Panc1 (cell line): ENCODE measurements at regions not wholly inside any gene's neighbourhood (a gene's known extent, or its start where the extent isn't known, plus 50 kb on each side); places are given as distances from the start of the nearest gene placed in this dataset.

ENCODE experiments used
- ATAC-seq: fragments of 200-7000 bp; cut with Tn5 transposase; 2 replicates; pipeline ENCODE4 v1.9.1; 2020; ENCODE audit warnings: mild to moderate bottlenecking, moderate library complexity
- BruUV-seq: library from RNA; stranded (reverse); fragments of 400-500 nt; replicated peaks from 2 replicates; lab custom pipeline; 2021; lab: Mats Ljungman, UMichigan
- CTCF ChIA-PET: fragments of 300-600 bp; sonication (Branson Sonifier 250); formaldehyde crosslinking; loops from one replicate; lab custom pipeline; 2022; ENCODE audit warnings: antibody characterized with exemption; lab: Charles Lee
- POLR2A ChIA-PET: fragments of 300-600 bp; sonication (Branson Sonifier 250); formaldehyde crosslinking; loops from one replicate; lab custom pipeline; 2022; ENCODE audit warnings: antibody characterized with exemption; lab: Charles Lee
- DNase-seq: peaks from one replicate; pipeline ENCODE4 v3.0.0-alpha.2; 2010; ENCODE audit warnings: low read depth, low spot score
- H3K27ac ChIP-seq: 2 replicates; pipeline ENCODE4 v1.5.1; 2011; ENCODE audit warnings: mild to moderate bottlenecking, low read length, inconsistent platforms
- H3K27me3 ChIP-seq: fragments of 200-500 bp; sonication (Bioruptor generic); 2 replicates; pipeline ENCODE4 v1.6.0; 2014; ENCODE audit warnings: low read length, inconsistent platforms; ENCODE audit not compliant: control insufficient read depth, insufficient read depth
- H3K36me3 ChIP-seq: fragments of 200-500 bp; sonication (Bioruptor generic); 2 replicates; pipeline ENCODE4 v1.5.1; 2014; ENCODE audit warnings: inconsistent platforms, mild to moderate bottlenecking, low read length, moderate library complexity; ENCODE audit not compliant: control insufficient read depth, insufficient read depth
- H3K4me1 ChIP-seq: 2 replicates; pipeline ENCODE4 v1.5.1; 2011; ENCODE audit warnings: inconsistent platforms, mild to moderate bottlenecking, low read length, moderate library complexity; ENCODE audit not compliant: control insufficient read depth, insufficient read depth
- H3K4me3 ChIP-seq, 2 experiments: 2 replicates each; pipeline ENCODE4 v1.5.1; 2011 to 2012; ENCODE audit warnings: low read depth in 2 of 2, low read length in 2 of 2, mild to moderate bottlenecking in 2 of 2, inconsistent platforms in 1 of 2, moderate library complexity in 1 of 2
- H3K9me3 ChIP-seq: fragments of 200-500 bp; sonication (Bioruptor generic); 2 replicates; pipeline ENCODE4 v1.5.1; 2014; ENCODE audit warnings: low read depth, mild to moderate bottlenecking, inconsistent platforms, low read length, moderate library complexity; ENCODE audit not compliant: control insufficient read depth, insufficient read depth
- POLR2AphosphoS5 ChIP-seq: IDR thresholded peaks from 2 replicates; pipeline ENCODE4 v1.6.1; 2012; ENCODE audit warnings: mild to moderate bottlenecking, low read depth, low read length, moderate library complexity
- SIN3A ChIP-seq: IDR thresholded peaks from 2 replicates; pipeline ENCODE4 v1.6.1; 2012; ENCODE audit warnings: low read depth, mild to moderate bottlenecking, low read length, moderate library complexity, borderline replicate concordance; ENCODE audit not compliant: insufficient read depth
- TCF7L2 ChIP-seq: IDR thresholded peaks from 2 replicates; pipeline ENCODE4 v1.6.1; 2011; ENCODE audit warnings: mild to moderate bottlenecking, low read depth, low read length, inconsistent platforms
- in situ Hi-C: cut with HindIII; loops from 2 replicates; pipeline ENCODE4 v1.10.0; 2016; ENCODE audit warnings: low sequenced_read_pairs, low pct_unique_long_range_greater_than_20kb
- intact Hi-C: fragments of 100-400 bp; cut with micrococcal nuclease; formaldehyde crosslinking; loops from one replicate; pipeline ENCODE4 v1.10.0; 2022; ENCODE audit not compliant: unreplicated experiment
- TF ChIP-seq, protein P1 (sequence below): fragments of 450-650 bp; IDR thresholded peaks from 2 replicates; pipeline ENCODE4 v1.5.1; 2017; ENCODE audit warnings: mild to moderate bottlenecking
- TF ChIP-seq, protein P2 (sequence below), 2 experiments: IDR thresholded peaks; 2 replicates each; pipeline ENCODE4 v1.6.1; 2011 to 2012; ENCODE audit warnings: low read depth in 2 of 2, control low read depth in 1 of 2, low read length in 1 of 2, mild to moderate bottlenecking in 1 of 2, moderate library complexity in 1 of 2; ENCODE audit not compliant: insufficient read depth in 1 of 2

DNA sequence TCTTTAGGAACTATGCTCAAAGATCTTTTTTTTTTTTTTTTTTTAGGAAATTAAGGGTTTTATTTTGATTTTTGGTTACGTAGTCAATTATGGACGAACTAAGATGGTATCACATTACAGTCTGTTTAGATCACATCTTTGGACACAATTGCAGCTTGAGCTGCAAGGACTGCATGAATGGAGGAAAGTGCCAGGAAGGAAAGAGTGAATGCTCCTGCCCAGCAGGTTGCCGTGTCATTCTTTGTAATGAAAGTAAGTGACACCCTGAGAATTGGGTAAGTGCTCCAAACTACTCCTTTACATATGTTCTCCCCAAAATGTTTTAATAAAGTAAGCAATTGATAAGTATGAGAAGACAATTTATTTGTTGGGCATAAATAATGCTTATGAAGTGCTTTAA, 716.5 kb upstream of the GOLIM4 start:
- in situ Hi-C loops = no loop called here
- H3K27ac ChIP-seq = no peak overlapping the region
- intact Hi-C loops = no loop called here
- no peak overlapping the region for H3K4me3 ChIP-seq
- DNase-seq (no peak), ATAC-seq (no peak)
- TF ChIP-seq POLR2AphosphoS5 = no peak
- TF ChIP-seq, protein P1, sequence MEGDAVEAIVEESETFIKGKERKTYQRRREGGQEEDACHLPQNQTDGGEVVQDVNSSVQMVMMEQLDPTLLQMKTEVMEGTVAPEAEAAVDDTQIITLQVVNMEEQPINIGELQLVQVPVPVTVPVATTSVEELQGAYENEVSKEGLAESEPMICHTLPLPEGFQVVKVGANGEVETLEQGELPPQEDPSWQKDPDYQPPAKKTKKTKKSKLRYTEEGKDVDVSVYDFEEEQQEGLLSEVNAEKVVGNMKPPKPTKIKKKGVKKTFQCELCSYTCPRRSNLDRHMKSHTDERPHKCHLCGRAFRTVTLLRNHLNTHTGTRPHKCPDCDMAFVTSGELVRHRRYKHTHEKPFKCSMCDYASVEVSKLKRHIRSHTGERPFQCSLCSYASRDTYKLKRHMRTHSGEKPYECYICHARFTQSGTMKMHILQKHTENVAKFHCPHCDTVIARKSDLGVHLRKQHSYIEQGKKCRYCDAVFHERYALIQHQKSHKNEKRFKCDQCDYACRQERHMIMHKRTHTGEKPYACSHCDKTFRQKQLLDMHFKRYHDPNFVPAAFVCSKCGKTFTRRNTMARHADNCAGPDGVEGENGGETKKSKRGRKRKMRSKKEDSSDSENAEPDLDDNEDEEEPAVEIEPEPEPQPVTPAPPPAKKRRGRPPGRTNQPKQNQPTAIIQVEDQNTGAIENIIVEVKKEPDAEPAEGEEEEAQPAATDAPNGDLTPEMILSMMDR = no peak
- no peak for TF ChIP-seq SIN3A
- TF ChIP-seq, protein P2, sequence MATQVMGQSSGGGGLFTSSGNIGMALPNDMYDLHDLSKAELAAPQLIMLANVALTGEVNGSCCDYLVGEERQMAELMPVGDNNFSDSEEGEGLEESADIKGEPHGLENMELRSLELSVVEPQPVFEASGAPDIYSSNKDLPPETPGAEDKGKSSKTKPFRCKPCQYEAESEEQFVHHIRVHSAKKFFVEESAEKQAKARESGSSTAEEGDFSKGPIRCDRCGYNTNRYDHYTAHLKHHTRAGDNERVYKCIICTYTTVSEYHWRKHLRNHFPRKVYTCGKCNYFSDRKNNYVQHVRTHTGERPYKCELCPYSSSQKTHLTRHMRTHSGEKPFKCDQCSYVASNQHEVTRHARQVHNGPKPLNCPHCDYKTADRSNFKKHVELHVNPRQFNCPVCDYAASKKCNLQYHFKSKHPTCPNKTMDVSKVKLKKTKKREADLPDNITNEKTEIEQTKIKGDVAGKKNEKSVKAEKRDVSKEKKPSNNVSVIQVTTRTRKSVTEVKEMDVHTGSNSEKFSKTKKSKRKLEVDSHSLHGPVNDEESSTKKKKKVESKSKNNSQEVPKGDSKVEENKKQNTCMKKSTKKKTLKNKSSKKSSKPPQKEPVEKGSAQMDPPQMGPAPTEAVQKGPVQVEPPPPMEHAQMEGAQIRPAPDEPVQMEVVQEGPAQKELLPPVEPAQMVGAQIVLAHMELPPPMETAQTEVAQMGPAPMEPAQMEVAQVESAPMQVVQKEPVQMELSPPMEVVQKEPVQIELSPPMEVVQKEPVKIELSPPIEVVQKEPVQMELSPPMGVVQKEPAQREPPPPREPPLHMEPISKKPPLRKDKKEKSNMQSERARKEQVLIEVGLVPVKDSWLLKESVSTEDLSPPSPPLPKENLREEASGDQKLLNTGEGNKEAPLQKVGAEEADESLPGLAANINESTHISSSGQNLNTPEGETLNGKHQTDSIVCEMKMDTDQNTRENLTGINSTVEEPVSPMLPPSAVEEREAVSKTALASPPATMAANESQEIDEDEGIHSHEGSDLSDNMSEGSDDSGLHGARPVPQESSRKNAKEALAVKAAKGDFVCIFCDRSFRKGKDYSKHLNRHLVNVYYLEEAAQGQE (IDR thresholded peaks at IDR 0.05; ENCODE audit: insufficient read depth in 1 of 2, low read depth in 2 of 2, low read length in 1 of 2) = no peak
- TF ChIP-seq TCF7L2 = no peak
- POLR2A ChIA-PET = no interaction called here
- CTCF ChIA-PET = no interaction called here
- H3K36me3 ChIP-seq = no peaks in the 10 kb centered on the region
- H3K27me3 ChIP-seq = no peaks in the 10 kb centered on the region
- H3K4me1 ChIP-seq = no peaks in the 10 kb centered on the region
- no peaks in the 10 kb centered on the region for H3K9me3 ChIP-seq
- no TSS peak for BruUV-seq

DNA sequence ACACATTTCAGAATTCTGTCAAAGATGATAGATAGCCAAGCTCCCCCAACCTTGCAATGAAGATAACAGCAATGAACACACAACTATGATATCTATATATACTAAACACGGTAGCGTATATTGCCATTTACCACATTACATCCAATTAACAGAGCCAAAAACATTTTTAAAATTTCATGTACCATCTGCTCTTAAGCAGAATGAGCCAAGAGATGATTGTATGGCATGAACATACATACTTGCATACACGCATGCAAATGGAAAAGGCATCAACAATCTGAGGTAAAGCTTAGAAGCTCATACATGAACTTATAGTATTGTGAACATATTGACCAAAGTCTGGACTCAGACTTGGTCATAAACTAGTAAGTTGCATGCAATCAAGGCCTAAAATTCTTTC, 712.9 kb upstream of the GOLIM4 start:
- no TSS peak for BruUV-seq
- Histone ChIP-seq H3K4me1 (no peaks in the 10 kb centered on the region), H3K36me3 (no peaks in the 10 kb centered on the region), H3K27ac (no peak overlapping the region), H3K4me3 (no peak overlapping the region), H3K27me3 (no peaks in the 10 kb centered on the region), H3K9me3 (no peaks in the 10 kb centered on the region)
- intact Hi-C loops (no loop called here), in situ Hi-C loops (no loop called here)
- ChIA-PET POLR2A (no interaction called here), CTCF (no interaction called here)
- ATAC-seq (no peak), DNase-seq (no peak)
- TF ChIP-seq SIN3A = no peak

DNA sequence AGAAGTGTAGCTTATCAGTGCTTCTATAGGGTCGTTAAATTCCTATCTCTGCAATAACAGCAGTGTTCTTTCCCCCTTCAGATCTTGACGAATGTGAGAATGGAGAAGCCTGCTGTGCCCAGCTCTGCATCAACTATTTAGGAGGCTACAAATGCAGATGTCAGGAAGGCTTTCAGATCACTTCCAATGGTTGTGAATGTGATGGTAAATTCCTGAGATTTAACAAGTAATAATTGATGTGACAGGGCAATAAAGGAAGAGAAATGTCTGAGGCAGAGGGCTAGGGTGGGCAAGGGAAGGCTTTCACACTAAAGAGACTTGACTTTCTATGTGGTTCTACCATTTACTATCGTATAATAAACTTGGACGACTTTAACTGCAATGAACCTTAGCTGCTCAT, 711.7 kb upstream of the GOLIM4 start:
- no peak for ATAC-seq
- intact Hi-C loops (no loop called here), in situ Hi-C loops (no loop called here)
- H3K9me3 ChIP-seq = no peaks in the 10 kb centered on the region
- no peak for TF ChIP-seq POLR2AphosphoS5
- TF ChIP-seq, protein P2 (IDR thresholded peaks at IDR 0.05; ENCODE audit: insufficient read depth in 1 of 2, low read depth in 2 of 2, low read length in 1 of 2) = no peak
- TF ChIP-seq TCF7L2 = no peak
- no peak for TF ChIP-seq SIN3A
- TF ChIP-seq, protein P1 = no peak
- BruUV-seq = no TSS peak
- H3K4me3 ChIP-seq = no peak overlapping the region
- H3K36me3 ChIP-seq = no peaks in the 10 kb centered on the region
- ChIA-PET CTCF (no interaction called here), POLR2A (no interaction called here)
- no peaks in the 10 kb centered on the region for H3K27me3 ChIP-seq
- no peaks in the 10 kb centered on the region for H3K4me1 ChIP-seq
- DNase-seq = no peak
- no peak overlapping the region for H3K27ac ChIP-seq
